HepG2 (cell line): ENCODE measurements at regions not wholly inside any gene's neighbourhood (a gene's known extent, or its start where the extent isn't known, plus 50 kb on each side); places are given as distances from the start of the nearest gene placed in this dataset.

ENCODE experiments used
- CBX1 ChIP-seq: IDR thresholded peaks from one replicate; pipeline ENCODE4 v1.6.1; 2016; ENCODE audit warnings: antibody characterized with exemption, low read depth
- CCDC6 ChIP-seq: sonication (generic); formaldehyde crosslinking; IDR thresholded peaks from 2 replicates; pipeline ENCODE4 v1.8.1; 2022; ENCODE audit warnings: mild to moderate bottlenecking, missing genetic modification reagents, moderate library complexity
- CENPT ChIP-seq: sonication (generic); formaldehyde crosslinking; IDR thresholded peaks from 2 replicates; pipeline ENCODE4 v1.8.0; 2022; ENCODE audit warnings: low read depth, mild to moderate bottlenecking, moderate library complexity, missing genetic modification reagents
- GPN1 ChIP-seq: sonication (generic); formaldehyde crosslinking; IDR thresholded peaks from 2 replicates; pipeline ENCODE4 v1.5.1; 2020; ENCODE audit warnings: missing genetic modification reagents, borderline replicate concordance
- HMGXB4 ChIP-seq, 2 experiments: sonication (generic) in 1 of 2; formaldehyde crosslinking in 1 of 2; IDR thresholded peaks; 2 replicates each; pipeline versions ENCODE4 v1.4.0 to v1.6.1; 2018 to 2020; ENCODE audit warnings: missing genetic modification reagents in 2 of 2, borderline replicate concordance in 1 of 2, low read depth in 1 of 2, mild to moderate bottlenecking in 1 of 2, missing biosample characterization in 1 of 2
- IRF2 ChIP-seq: IDR thresholded peaks from 2 replicates; pipeline ENCODE4 v1.6.1; 2018; ENCODE audit warnings: missing genetic modification reagents, missing compliant biosample characterization
- MAFK ChIP-seq, 2 experiments: IDR thresholded peaks in 1 of 2; conservative IDR thresholded peaks in 1 of 2; 2 replicates each; pipeline ENCODE4 v1.6.1; 2011; ENCODE audit warnings: improper control_type of control experiment in 2 of 2, low read length in 2 of 2
- PATZ1 ChIP-seq: sonication (generic); formaldehyde crosslinking; IDR thresholded peaks from 2 replicates; pipeline ENCODE4 v1.4.0; 2020; ENCODE audit warnings: missing genetic modification reagents
- POGK ChIP-seq: sonication (generic); formaldehyde crosslinking; conservative IDR thresholded peaks from 2 replicates; pipeline ENCODE4 v1.8.0; 2022; ENCODE audit warnings: mild to moderate bottlenecking, moderate library complexity, missing genetic modification reagents
- SSRP1 ChIP-seq: IDR thresholded peaks from 2 replicates; pipeline ENCODE4 v1.6.1; 2016; ENCODE audit warnings: control low read depth
- TEAD3 ChIP-seq: optimal IDR thresholded peaks from 2 replicates; pipeline ENCODE3; 2016; ENCODE audit warnings: borderline replicate concordance
- THAP7 ChIP-seq: sonication (generic); formaldehyde crosslinking; IDR thresholded peaks from 2 replicates; pipeline ENCODE4 v1.8.1; 2023; ENCODE audit warnings: mild to moderate bottlenecking, missing genetic modification reagents
- TMF1 ChIP-seq: sonication (generic); formaldehyde crosslinking; IDR thresholded peaks from 2 replicates; pipeline ENCODE4 v1.8.1; 2022; ENCODE audit warnings: low read depth, missing genetic modification reagents
- TRIM24 ChIP-seq: sonication (generic); formaldehyde crosslinking; IDR thresholded peaks from 2 replicates; pipeline ENCODE4 v1.8.0; 2022; ENCODE audit warnings: mild to moderate bottlenecking, missing genetic modification reagents
- ZC3H13 ChIP-seq: sonication (generic); formaldehyde crosslinking; IDR thresholded peaks from 2 replicates; pipeline ENCODE4 v1.8.1; 2023; ENCODE audit warnings: mild to moderate bottlenecking, missing genetic modification reagents, moderate library complexity
- ZEB1 ChIP-seq: IDR thresholded peaks from 2 replicates; pipeline ENCODE4 v1.6.1; 2012; ENCODE audit warnings: mild to moderate bottlenecking, low read depth, inconsistent platforms; ENCODE audit not compliant: insufficient replicate concordance
- ZIK1 ChIP-seq: sonication (generic); formaldehyde crosslinking; IDR thresholded peaks from 2 replicates; pipeline ENCODE4 v1.5.0; 2020; ENCODE audit warnings: mild to moderate bottlenecking, low read depth, missing genetic modification reagents, borderline replicate concordance
- ZNF205 ChIP-seq: IDR thresholded peaks from 2 replicates; pipeline ENCODE4 v1.6.1; 2018; ENCODE audit warnings: missing biosample characterization, missing genetic modification reagents
- ZNF251 ChIP-seq: sonication (generic); formaldehyde crosslinking; IDR thresholded peaks from 2 replicates; pipeline ENCODE4 v1.9.0; 2021; ENCODE audit warnings: mild to moderate bottlenecking, missing genetic modification reagents
- ZNF589 ChIP-seq: sonication (generic); formaldehyde crosslinking; conservative IDR thresholded peaks from 2 replicates; pipeline ENCODE4 v1.8.0; 2022; ENCODE audit warnings: mild to moderate bottlenecking, moderate library complexity, missing genetic modification reagents
- ZNF598 ChIP-seq: sonication (generic); formaldehyde crosslinking; IDR thresholded peaks from 2 replicates; pipeline ENCODE4 v1.5.1; 2020; ENCODE audit warnings: mild to moderate bottlenecking, missing genetic modification reagents, borderline replicate concordance
- ZNF616 ChIP-seq: sonication (generic); formaldehyde crosslinking; IDR thresholded peaks from 2 replicates; pipeline ENCODE4 v1.5.0; 2020; ENCODE audit warnings: low read depth, mild to moderate bottlenecking, missing genetic modification reagents
- ZNF773 ChIP-seq: sonication (generic); formaldehyde crosslinking; IDR thresholded peaks from 2 replicates; pipeline ENCODE4 v1.4.0; 2020; ENCODE audit warnings: missing genetic modification reagents, borderline replicate concordance
- ZNF883 ChIP-seq: sonication (generic); formaldehyde crosslinking; IDR thresholded peaks from 2 replicates; pipeline ENCODE4 v1.5.1; 2020; ENCODE audit warnings: mild to moderate bottlenecking, missing genetic modification reagents; ENCODE audit errors: not compliant biosample characterization
- ZSCAN25 ChIP-seq: sonication (generic); formaldehyde crosslinking; IDR thresholded peaks from 2 replicates; pipeline ENCODE4 v1.8.0; 2022; ENCODE audit warnings: mild to moderate bottlenecking, missing genetic modification reagents

DNA sequence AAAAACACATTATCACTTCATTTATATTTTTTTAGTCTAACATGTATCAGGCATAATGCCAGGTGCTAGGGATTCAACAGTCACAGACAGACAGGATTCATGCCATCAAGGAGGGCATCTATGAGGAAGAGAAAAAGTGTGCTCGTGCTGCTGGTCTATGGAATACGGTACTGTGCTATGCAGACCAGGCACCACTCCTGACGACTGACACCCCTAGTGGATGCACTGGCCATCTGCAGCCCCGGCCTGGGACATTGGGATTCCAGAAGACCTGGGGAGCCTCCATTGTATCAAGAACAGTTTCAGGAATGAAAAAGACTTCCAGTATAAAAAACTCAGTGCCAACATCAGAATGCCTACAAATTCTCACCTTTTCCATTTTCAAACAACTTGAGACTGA lies 94.0 kb downstream of the KLF12 start (continued):
- TF ChIP-seq CBX1 = peak; percentile 57
- no peak for TF ChIP-seq ZNF598
- no peak for TF ChIP-seq THAP7 (CRISPR knock-in tag)
- TF ChIP-seq SSRP1 (CRISPR knock-in tag) = no peak
- TF ChIP-seq ZNF205 = no peak
- TF ChIP-seq ZC3H13 = no peak
- TF ChIP-seq PATZ1 (CRISPR knock-in tag) = no peak
- 0 out of 4 replicates have a peak, but pooled peaks of 1 of the 2 experiments have one; percentile 15 for TF ChIP-seq MAFK (conservative IDR thresholded peaks at IDR 0.05 in 1 of 2, IDR thresholded peaks at IDR 0.05 in 1 of 2; ENCODE audit: low read length in 2 of 2)
- TF ChIP-seq CENPT (CRISPR knock-in tag) = no peak
- TF ChIP-seq ZNF251 (CRISPR knock-in tag) = no peak
- no peak for TF ChIP-seq ZIK1
- TF ChIP-seq TMF1 (CRISPR knock-in tag) = no peak
- no peak for TF ChIP-seq GPN1 (CRISPR knock-in tag)
- no peak for TF ChIP-seq ZSCAN25 (CRISPR knock-in tag)
- peak in 1 of 2 experiments; percentile 47; a peak in 1 of 4 replicates for TF ChIP-seq HMGXB4 (CRISPR knock-in tag; IDR thresholded peaks at IDR 0.05; ENCODE audit: borderline replicate concordance in 1 of 2, low read depth in 1 of 2)
- no peak for TF ChIP-seq ZEB1
- TF ChIP-seq POGK (CRISPR knock-in tag) = peak; percentile 73; the same call in 1 of the 2 replicates
- no peak for TF ChIP-seq CCDC6 (CRISPR knock-in tag)
- no peak for TF ChIP-seq ZNF589 (CRISPR knock-in tag)
- TF ChIP-seq ZNF616 (CRISPR knock-in tag) = no peak
- TF ChIP-seq TRIM24 = no peak
- no peak for TF ChIP-seq ZNF883 (CRISPR knock-in tag)
- TF ChIP-seq TEAD3 (CRISPR knock-in tag) = peak; percentile 93
- TF ChIP-seq IRF2 (CRISPR knock-in tag) = no peak
- no peak for TF ChIP-seq ZNF773 (CRISPR knock-in tag)
